Frontal cortex (tissue), 3 donors: ENCODE measurements at regions not wholly inside any gene's neighbourhood (a gene's known extent, or its start where the extent isn't known, plus 50 kb on each side); places are given as distances from the start of the nearest gene placed in this dataset.
"Not testable (repeated sequence)": the region's sequence is repeated elsewhere in the genome, so short reads cannot be mapped to it uniquely, and the experiment has no call there.

Experiments
- DNase-seq, 2 donors: peaks; one replicate each; pipeline ENCODE4 v3.0.0; 2012; ENCODE audit warnings: low spot score in 2 of 2
- FAIRE-seq: peaks from 2 replicates; lab custom pipeline; 2012; peaks lifted over from hg19 to GRCh38; lab: Jason Lieb, UNC
- donor health status: control.
- donor health status: control.
- donor health status: control.

GRCh38 chr16:55014022-55014421 is 83.4 kb downstream of the IRX5 start:
- no peak for FAIRE-seq

GRCh38 chr16:55015181-55015913 is 84.7 kb downstream of the IRX5 start:
- FAIRE-seq: no peak
- DNase-seq: no peak

More at GRCh38 chr16:55014022-55014421, 83.4 kb downstream of the IRX5 start:
- DNase-seq: no peak

GRCh38 chr16:55016515-55016914 is 85.8 kb downstream of the IRX5 start:
- no peak for FAIRE-seq

GRCh38 chr16:55017321-55017720 is 86.7 kb downstream of the IRX5 start:
- FAIRE-seq (no peak), DNase-seq (no peak)

More at GRCh38 chr16:55016515-55016914, 85.8 kb downstream of the IRX5 start:
- no peak for DNase-seq

- no peak for DNase-seq
- no peak for FAIRE-seq
Measured at GRCh38 chr16:55018881-55019280, 88.2 kb downstream of the IRX5 start.

GRCh38 chr16:55019419-55020131 is 88.9 kb downstream of the IRX5 start:
- DNase-seq: no peak
- no peak for FAIRE-seq

- FAIRE-seq: no peak
Measured at GRCh38 chr16:55021595-55022475, 91.2 kb downstream of the IRX5 start.

GRCh38 chr16:55027260-55027659 is 96.6 kb downstream of the IRX5 start:
- DNase-seq: not testable (repeated sequence)
- peak; percentile 26 for FAIRE-seq

More at GRCh38 chr16:55021595-55022475, 91.2 kb downstream of the IRX5 start:
- DNase-seq: no peak

GRCh38 chr16:55029509-55029908 is 98.8 kb downstream of the IRX5 start:
- no peak for DNase-seq
- no peak for FAIRE-seq

GRCh38 chr16:55030944-55031343 is 100.3 kb downstream of the IRX5 start:
- FAIRE-seq: no peak
- DNase-seq: no peak

- no peak for DNase-seq
- no peak for FAIRE-seq
Measured at GRCh38 chr16:55031481-55031880, 100.8 kb downstream of the IRX5 start.

- DNase-seq (no peak), FAIRE-seq (no peak)
Measured at GRCh38 chr16:55033225-55034156, 102.8 kb downstream of the IRX5 start.

GRCh38 chr16:55035029-55035428 is 104.4 kb downstream of the IRX5 start:
- no peak for FAIRE-seq
- no peak for DNase-seq

GRCh38 chr16:55035956-55036355 is 105.3 kb downstream of the IRX5 start:
- no peak for DNase-seq
- no peak for FAIRE-seq

GRCh38 chr16:55036371-55036821 is 105.7 kb downstream of the IRX5 start:
- FAIRE-seq: no peak
- DNase-seq: no peak

GRCh38 chr16:55037046-55037445 is 106.4 kb downstream of the IRX5 start:
- FAIRE-seq (no peak), DNase-seq (no peak)

- no peak for DNase-seq
- FAIRE-seq: no peak
Measured at GRCh38 chr16:55037966-55038365, 107.3 kb downstream of the IRX5 start.

GRCh38 chr16:55039042-55039441 is 108.4 kb downstream of the IRX5 start:
- DNase-seq: no peak
- FAIRE-seq: no peak

- FAIRE-seq (no peak), DNase-seq (no peak)
Measured at GRCh38 chr16:55039511-55039910, 108.8 kb downstream of the IRX5 start.
